DMS53 treated with DMSO at 0.1 percent for 48 hours (cell line): ENCODE measurements at regions not wholly inside any gene's neighbourhood (a gene's known extent, or its start where the extent isn't known, plus 50 kb on each side); places are given as distances from the start of the nearest gene placed in this dataset.
"Not testable (repeated sequence)": the region's sequence is repeated elsewhere in the genome, so short reads cannot be mapped to it uniquely, and the experiment has no call there.

Experiments
- DNase-seq: peaks from one replicate; lab custom pipeline; 2025; ENCODE audit not compliant: unreplicated experiment; lab: John Stamatoyannopoulos, UW

- no peak for DNase-seq
Observed at GRCh38 chr2:239561446-239562001, 160.7 kb upstream of the HDAC4 start.

GRCh38 chr2:239559417-239560261, 158.8 kb upstream of the HDAC4 start:
- no peak for DNase-seq

- DNase-seq: no peak
Observed at GRCh38 chr2:239558661-239559060, 157.8 kb upstream of the HDAC4 start.

GRCh38 chr2:239557516-239557915, 156.7 kb upstream of the HDAC4 start:
- DNase-seq: no peak

GRCh38 chr2:239555571-239555905, 154.7 kb upstream of the HDAC4 start:
- no peak for DNase-seq

- DNase-seq: no peak
Observed at GRCh38 chr2:239554766-239555570, 154.1 kb upstream of the HDAC4 start.

GRCh38 chr2:239553376-239554000, 152.7 kb upstream of the HDAC4 start:
- no peak for DNase-seq

GRCh38 chr2:239552213-239552926, 151.6 kb upstream of the HDAC4 start:
- DNase-seq: no peak

GRCh38 chr2:239551206-239551605, 150.4 kb upstream of the HDAC4 start:
- no peak for DNase-seq

- no peak for DNase-seq
Observed at GRCh38 chr2:239550357-239550756, 149.5 kb upstream of the HDAC4 start.

- DNase-seq: no peak
Observed at GRCh38 chr2:239549711-239550255, 149.0 kb upstream of the HDAC4 start.

- DNase-seq: no peak
Observed at GRCh38 chr2:239548965-239549595, 148.3 kb upstream of the HDAC4 start.

GRCh38 chr2:239548451-239548871, 147.6 kb upstream of the HDAC4 start:
- no peak for DNase-seq

- not testable (repeated sequence) for DNase-seq
Observed at GRCh38 chr2:239547140-239547539, 146.3 kb upstream of the HDAC4 start.

- no peak for DNase-seq
Observed at GRCh38 chr2:239546541-239546940, 145.7 kb upstream of the HDAC4 start.

- no peak for DNase-seq
Observed at GRCh38 chr2:239545741-239546392, 145.0 kb upstream of the HDAC4 start.

GRCh38 chr2:239544918-239545465, 144.2 kb upstream of the HDAC4 start:
- DNase-seq: no peak

GRCh38 chr2:239544143-239544917, 143.5 kb upstream of the HDAC4 start:
- DNase-seq: no peak

GRCh38 chr2:239543702-239544101, 142.9 kb upstream of the HDAC4 start:
- DNase-seq: no peak
